CD14-positive monocyte (primary cell): ENCODE measurements at regions not wholly inside any gene's neighbourhood (a gene's known extent, or its start where the extent isn't known, plus 50 kb on each side); places are given as distances from the start of the nearest gene placed in this dataset.

Experiments
- DNase-seq, 3 donors: peaks; one replicate each; pipeline ENCODE4 v3.0.0-alpha.2; 2011 to 2022
- H2AFZ ChIP-seq: 2 replicates; pipeline ENCODE4 v1.6.0; 2012; ENCODE audit warnings: mild to moderate bottlenecking, low read depth, low read length, inconsistent platforms; ENCODE audit not compliant: insufficient read depth, poor library complexity, severe bottlenecking
- H3K27ac ChIP-seq, 2 donors: 1 replicate in 1 of 2; 2 replicates in 1 of 2; pipeline ENCODE4 v1.5.1; 2012 to 2013; ENCODE audit warnings: low read length in 2 of 2, control low read depth in 1 of 2, inconsistent platforms in 1 of 2, low read depth in 1 of 2, mild to moderate bottlenecking in 1 of 2
- H3K27me3 ChIP-seq, 2 donors: one replicate each; pipeline versions ENCODE4 v1.6.0 to v1.6.1; 2011 to 2013; ENCODE audit warnings: low read length in 2 of 2; ENCODE audit not compliant: control insufficient read depth in 2 of 2, insufficient read depth in 2 of 2
- H3K36me3 ChIP-seq, 2 donors: replicated peaks in 1 of 2; 1 replicate in 1 of 2; 2 replicates in 1 of 2; pipeline versions ENCODE4 v1.5.1 to v1.6.1; 2012 to 2013; ENCODE audit warnings: low read length in 2 of 2, control low read depth in 1 of 2, inconsistent platforms in 1 of 2, mild to moderate bottlenecking in 1 of 2; ENCODE audit not compliant: insufficient read depth in 2 of 2, control insufficient read depth in 1 of 2
- H3K4me1 ChIP-seq, 2 donors: 1 replicate in 1 of 2; 2 replicates in 1 of 2; pipeline versions ENCODE4 v1.5.1 to v1.6.1; 2012 to 2013; ENCODE audit warnings: low read length in 2 of 2, control low read depth in 1 of 2, inconsistent platforms in 1 of 2, mild to moderate bottlenecking in 1 of 2, moderate library complexity in 1 of 2; ENCODE audit not compliant: insufficient read depth in 2 of 2, control insufficient read depth in 1 of 2
- H3K4me2 ChIP-seq: replicated peaks from 2 replicates; pipeline ENCODE3; 2012; ENCODE audit warnings: low read length, moderate library complexity, mild to moderate bottlenecking; ENCODE audit not compliant: poor library complexity, severe bottlenecking; ENCODE audit errors: extremely low read depth
- H3K4me3 ChIP-seq, 3 experiments: fragments of 200-600 bp in 1 of 3; sonication (generic) in 1 of 3; replicated peaks in 1 of 3; 1 replicate in 2 of 3; 2 replicates in 1 of 3; pipeline ENCODE4 v1.5.1; 2011 to 2013; ENCODE audit warnings: low read length in 3 of 3, mild to moderate bottlenecking in 3 of 3, control low read depth in 2 of 3, low read depth in 2 of 3, inconsistent platforms in 1 of 3, moderate library complexity in 1 of 3
- H3K79me2 ChIP-seq: 2 replicates; pipeline ENCODE4 v1.6.0; 2012; ENCODE audit warnings: mild to moderate bottlenecking, control low read depth, inconsistent platforms, low read length, moderate library complexity; ENCODE audit not compliant: insufficient read depth
- H3K9ac ChIP-seq: 2 replicates; pipeline ENCODE4 v1.6.0; 2017; ENCODE audit warnings: low read length, mild to moderate bottlenecking; ENCODE audit not compliant: insufficient read depth, poor library complexity, severe bottlenecking
- H3K9me3 ChIP-seq, 2 donors: replicated peaks in 1 of 2; 1 replicate in 1 of 2; 2 replicates in 1 of 2; pipeline versions ENCODE4 v1.5.1 to v1.6.1; 2012 to 2013; ENCODE audit warnings: low read length in 2 of 2, control low read depth in 1 of 2; ENCODE audit not compliant: control insufficient read depth in 1 of 2, insufficient read depth in 1 of 2
- H4K20me1 ChIP-seq: 2 replicates; pipeline ENCODE4 v1.6.0; 2012; ENCODE audit warnings: mild to moderate bottlenecking, low read length, control low read depth, moderate library complexity; ENCODE audit not compliant: insufficient read depth
- H3K27ac Mint-ChIP-seq, 7 donors: one replicate each; pipeline ENCODE4 v1.8.0; 2020; ENCODE audit warnings: mild to moderate bottlenecking in 7 of 7, mixed read lengths in 7 of 7, moderate library complexity in 6 of 7, inconsistent platforms in 2 of 7
- H3K27me3 Mint-ChIP-seq, 3 donors: one replicate each; pipeline ENCODE4 v1.8.0; 2021 to 2022; ENCODE audit warnings: low read depth in 3 of 3, mild to moderate bottlenecking in 3 of 3, mixed read lengths in 3 of 3, moderate library complexity in 3 of 3, inconsistent platforms in 1 of 3
- H3K36me3 Mint-ChIP-seq, 2 donors: one replicate each; pipeline ENCODE4 v1.8.0; 2020; ENCODE audit warnings: mixed read lengths in 2 of 2, inconsistent platforms in 1 of 2, mild to moderate bottlenecking in 1 of 2
- H3K4me1 Mint-ChIP-seq: one replicate; pipeline ENCODE4 v1.8.0; 2020; ENCODE audit warnings: mild to moderate bottlenecking, mixed read lengths
- H3K4me3 Mint-ChIP-seq, 2 donors: one replicate each; pipeline ENCODE4 v1.8.0; 2020; ENCODE audit warnings: mild to moderate bottlenecking in 2 of 2, mixed read lengths in 2 of 2, moderate library complexity in 1 of 2
- H3K9me3 Mint-ChIP-seq, 7 donors: one replicate each; pipeline ENCODE4 v1.8.0; 2020 to 2022; ENCODE audit warnings: mixed read lengths in 7 of 7, mild to moderate bottlenecking in 6 of 7, moderate library complexity in 6 of 7, inconsistent platforms in 2 of 7
- WGBS: methylation state at CpG from one replicate; pipeline ENCODE4 v1.1.5; 2013; ENCODE audit warnings: missing lambda C conversion rate; ENCODE audit not compliant: insufficient coverage; 5-methylcytosine and 5-hydroxymethylcytosine counted together
- intact Hi-C, 2 donors: fragments of 100-400 bp; cut with micrococcal nuclease; formaldehyde crosslinking; loops; one replicate each; pipeline versions ENCODE4 v1.15.0 to v1.15.1; 2023
- TF ChIP-seq, protein P1 (sequence below): fragments of 200-600 bp; IDR thresholded peaks from one replicate; pipeline ENCODE4 v1.8.0; 2022; ENCODE audit warnings: antibody characterized with exemption, mild to moderate bottlenecking

DNA sequence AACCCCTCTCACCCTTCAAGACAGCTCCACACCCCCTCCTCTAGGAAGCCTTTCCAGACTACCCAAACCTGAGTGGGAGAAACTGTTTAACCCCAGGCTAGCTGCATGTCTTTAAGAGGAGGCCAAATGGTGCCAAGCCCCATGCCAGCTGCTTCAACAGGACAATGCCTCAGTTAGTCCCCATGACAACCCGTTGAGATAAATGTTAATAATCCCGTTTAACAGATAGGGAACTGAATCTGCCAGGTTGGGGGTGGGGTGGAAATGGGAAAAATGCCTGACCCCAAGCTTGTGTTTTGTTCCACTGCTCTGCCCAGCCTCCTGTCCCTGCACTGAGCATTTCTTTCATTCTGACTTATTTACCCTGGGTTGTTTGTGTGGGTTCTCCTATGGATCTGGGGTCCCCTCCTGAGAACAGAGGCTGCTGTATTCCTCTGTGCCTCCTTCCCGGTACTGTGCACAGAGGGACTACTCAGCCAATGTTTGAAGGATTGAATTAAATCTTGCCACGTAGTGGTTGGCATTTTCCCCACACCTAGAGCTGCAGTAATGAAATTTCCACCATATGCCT is 452.6 kb upstream of the ZMIZ1 start:
- Histone ChIP-seq H3K36me3 (no peaks in the 10 kb centered on the region), H3K4me3 (no peak overlapping the region), H3K9me3 (no peaks in the 10 kb centered on the region), H3K4me2 (no peak overlapping the region), H3K79me2 (no peaks in the 10 kb centered on the region), H3K9ac (no peak overlapping the region), H2AFZ (no peak overlapping the region), H3K4me1 (no peaks in the 10 kb centered on the region), H3K27ac (no peak overlapping the region), H4K20me1 (no peaks in the 10 kb centered on the region), H3K27me3 (no peaks in the 10 kb centered on the region)
- Mint-ChIP-seq H3K36me3 (no peaks in the 10 kb centered on the region), H3K27ac (peak overlapping the region in 1 of 7 donors; percentile 66), H3K4me3 (no peak overlapping the region), H3K4me1 (peaks cover 4% of the 10 kb centered on the region), H3K27me3 (peaks cover 0 to 5% (median 4%) of the 10 kb centered on the region in 3 donors), H3K9me3 (no peaks in the 10 kb centered on the region)
- TF ChIP-seq, protein P1, sequence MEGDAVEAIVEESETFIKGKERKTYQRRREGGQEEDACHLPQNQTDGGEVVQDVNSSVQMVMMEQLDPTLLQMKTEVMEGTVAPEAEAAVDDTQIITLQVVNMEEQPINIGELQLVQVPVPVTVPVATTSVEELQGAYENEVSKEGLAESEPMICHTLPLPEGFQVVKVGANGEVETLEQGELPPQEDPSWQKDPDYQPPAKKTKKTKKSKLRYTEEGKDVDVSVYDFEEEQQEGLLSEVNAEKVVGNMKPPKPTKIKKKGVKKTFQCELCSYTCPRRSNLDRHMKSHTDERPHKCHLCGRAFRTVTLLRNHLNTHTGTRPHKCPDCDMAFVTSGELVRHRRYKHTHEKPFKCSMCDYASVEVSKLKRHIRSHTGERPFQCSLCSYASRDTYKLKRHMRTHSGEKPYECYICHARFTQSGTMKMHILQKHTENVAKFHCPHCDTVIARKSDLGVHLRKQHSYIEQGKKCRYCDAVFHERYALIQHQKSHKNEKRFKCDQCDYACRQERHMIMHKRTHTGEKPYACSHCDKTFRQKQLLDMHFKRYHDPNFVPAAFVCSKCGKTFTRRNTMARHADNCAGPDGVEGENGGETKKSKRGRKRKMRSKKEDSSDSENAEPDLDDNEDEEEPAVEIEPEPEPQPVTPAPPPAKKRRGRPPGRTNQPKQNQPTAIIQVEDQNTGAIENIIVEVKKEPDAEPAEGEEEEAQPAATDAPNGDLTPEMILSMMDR = no peak
- DNase-seq = no peak
- 38% methylated on average over 2 of the region's 4 CpGs for WGBS
- intact Hi-C loops = no loop called here

DNA sequence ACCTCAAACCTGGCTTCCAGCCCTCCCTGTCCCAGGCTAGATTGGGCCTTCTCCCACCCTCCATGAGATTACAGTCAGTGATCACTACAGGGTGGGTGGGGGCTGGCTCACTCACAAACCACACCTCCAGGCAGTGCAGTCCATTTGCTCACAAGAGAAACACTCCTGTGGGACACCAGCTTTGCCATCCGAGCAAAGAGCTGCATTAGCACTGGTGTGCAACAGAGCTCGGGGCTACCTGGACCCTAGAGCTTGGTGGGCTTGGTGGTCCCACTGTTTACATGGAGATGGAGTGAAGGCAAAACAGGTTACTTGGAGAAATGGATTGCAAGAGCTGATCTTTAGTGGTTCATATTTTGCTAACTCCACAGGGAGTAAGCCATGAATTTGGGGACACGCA is 451.7 kb upstream of the ZMIZ1 start:
- Histone ChIP-seq H3K4me3 (no peak overlapping the region), H3K27me3 (no peaks in the 10 kb centered on the region), H3K9ac (no peak overlapping the region), H3K27ac (no peak overlapping the region), H3K9me3 (no peaks in the 10 kb centered on the region), H3K79me2 (no peaks in the 10 kb centered on the region), H4K20me1 (no peaks in the 10 kb centered on the region), H3K36me3 (no peaks in the 10 kb centered on the region), H3K4me2 (no peak overlapping the region), H3K4me1 (no peaks in the 10 kb centered on the region), H2AFZ (no peak overlapping the region)
- H3K4me3 Mint-ChIP-seq = no peak overlapping the region
- intact Hi-C loops = no loop called here
- no peaks in the 10 kb centered on the region for H3K9me3 Mint-ChIP-seq
- no peak for DNase-seq
- no peak overlapping the region for H3K27ac Mint-ChIP-seq
- peaks cover 0 to 5% (median 4%) of the 10 kb centered on the region in 3 donors for H3K27me3 Mint-ChIP-seq
- no peaks in the 10 kb centered on the region for H3K36me3 Mint-ChIP-seq
- WGBS = 92% methylated on average over 1 of the region's 3 CpGs
- peaks cover 4% of the 10 kb centered on the region for H3K4me1 Mint-ChIP-seq
- TF ChIP-seq, protein P1 = no peak
